ENCODE measurements at regions not wholly inside any gene's neighbourhood (a gene's known extent, or its start where the extent isn't known, plus 50 kb on each side); places are given as distances from the start of the nearest gene placed in this dataset.
"Not testable (repeated sequence)": the region's sequence is repeated elsewhere in the genome, so short reads cannot be mapped to it uniquely, and the experiment has no call there.

DNA sequence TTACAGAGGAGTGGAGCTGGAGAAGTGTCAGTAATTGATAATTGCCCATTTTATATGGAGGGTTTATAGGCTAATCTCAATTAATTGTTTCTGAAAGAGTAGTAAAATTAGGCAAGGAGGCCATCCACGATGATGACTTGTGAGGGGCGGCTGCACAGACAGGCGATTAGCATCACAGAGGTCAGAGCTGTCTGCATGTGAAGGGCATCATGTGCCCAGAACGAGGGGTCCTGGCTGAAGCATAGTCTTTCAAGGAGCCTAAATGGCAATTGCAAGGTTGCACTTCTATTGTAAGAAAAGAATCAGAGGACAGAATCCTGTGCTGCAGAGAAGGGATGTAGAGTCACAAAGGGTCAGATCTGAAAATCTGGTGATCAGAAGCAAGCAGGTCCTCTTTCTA lies 196.6 kb downstream of the EBLN2 start:
- H3K4me1 Mint-ChIP-seq, result peaks cover 4% of the 10 kb centered on the region
- DNase-seq (ENCODE audit: low spot score), result no peak

DNA sequence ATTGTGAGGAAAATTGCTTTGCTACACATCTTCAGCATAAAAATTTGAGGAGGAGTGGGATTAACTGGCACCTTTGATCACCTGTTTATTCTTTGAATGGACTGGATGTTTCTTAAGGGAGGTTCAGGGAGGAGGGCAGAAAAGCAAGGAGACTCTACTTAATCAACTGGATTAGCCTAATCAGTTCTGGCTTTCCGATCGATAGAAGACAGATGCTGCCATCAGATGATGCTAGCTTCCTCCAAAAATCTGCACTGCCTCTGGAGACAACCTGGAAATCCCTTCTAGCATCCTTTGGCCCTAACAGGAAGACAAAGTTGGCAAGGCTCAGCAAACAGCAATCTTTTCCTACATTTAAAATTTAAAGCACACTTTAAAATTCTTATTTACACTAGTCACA lies 197.8 kb downstream of the EBLN2 start:
- no peaks in the 10 kb centered on the region for H4K20me1 ChIP-seq (ENCODE audit: low read depth)
- no peak overlapping the region for H3K4me2 ChIP-seq
- Mint-ChIP-seq H3K4me3 (no peak overlapping the region), H3K27ac (no peak overlapping the region), H3K9me3 (no peaks in the 10 kb centered on the region), H3K36me3 (no peaks in the 10 kb centered on the region), H3K27me3 (ENCODE audit: insufficient read depth, low read depth) (peaks cover 2% of the 10 kb centered on the region), H3K4me1 (peaks cover 4% of the 10 kb centered on the region)
- H3K27me3 ChIP-seq, result no peaks in the 10 kb centered on the region
- H3K9me3 ChIP-seq (ENCODE audit: low read depth), result no peaks in the 10 kb centered on the region
- no peaks in the 10 kb centered on the region for H3K79me2 ChIP-seq (ENCODE audit: low read depth)
- peaks cover 6% of the 10 kb centered on the region for H3K4me1 ChIP-seq
- H3K4me3 ChIP-seq, result no peak overlapping the region
- no peak overlapping the region for H3K9ac ChIP-seq
- H3K27ac ChIP-seq, result no peak overlapping the region
- H3K36me3 ChIP-seq, result no peaks in the 10 kb centered on the region
- DNase-seq (ENCODE audit: low spot score), result no peak
- TF ChIP-seq, protein P1, sequence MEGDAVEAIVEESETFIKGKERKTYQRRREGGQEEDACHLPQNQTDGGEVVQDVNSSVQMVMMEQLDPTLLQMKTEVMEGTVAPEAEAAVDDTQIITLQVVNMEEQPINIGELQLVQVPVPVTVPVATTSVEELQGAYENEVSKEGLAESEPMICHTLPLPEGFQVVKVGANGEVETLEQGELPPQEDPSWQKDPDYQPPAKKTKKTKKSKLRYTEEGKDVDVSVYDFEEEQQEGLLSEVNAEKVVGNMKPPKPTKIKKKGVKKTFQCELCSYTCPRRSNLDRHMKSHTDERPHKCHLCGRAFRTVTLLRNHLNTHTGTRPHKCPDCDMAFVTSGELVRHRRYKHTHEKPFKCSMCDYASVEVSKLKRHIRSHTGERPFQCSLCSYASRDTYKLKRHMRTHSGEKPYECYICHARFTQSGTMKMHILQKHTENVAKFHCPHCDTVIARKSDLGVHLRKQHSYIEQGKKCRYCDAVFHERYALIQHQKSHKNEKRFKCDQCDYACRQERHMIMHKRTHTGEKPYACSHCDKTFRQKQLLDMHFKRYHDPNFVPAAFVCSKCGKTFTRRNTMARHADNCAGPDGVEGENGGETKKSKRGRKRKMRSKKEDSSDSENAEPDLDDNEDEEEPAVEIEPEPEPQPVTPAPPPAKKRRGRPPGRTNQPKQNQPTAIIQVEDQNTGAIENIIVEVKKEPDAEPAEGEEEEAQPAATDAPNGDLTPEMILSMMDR (IDR thresholded peaks at IDR 0.05), result no peak
- TF ChIP-seq EZH2 (IDR thresholded peaks at IDR 0.05) (no peak), EZH2phosphoT487 (IDR thresholded peaks at IDR 0.05) (no peak)
- H3F3A ChIP-seq (ENCODE audit: low read depth), result no peaks in the 10 kb centered on the region
- no peak overlapping the region for H2AFZ ChIP-seq (replicated peaks)

More for the DNA sequence above, 196.6 kb downstream of the EBLN2 start:
- no peaks in the 10 kb centered on the region for H3K9me3 ChIP-seq (ENCODE audit: low read depth)
- TF ChIP-seq, protein P1 (IDR thresholded peaks at IDR 0.05), result no peak
- TF ChIP-seq EZH2 (IDR thresholded peaks at IDR 0.05) (no peak), EZH2phosphoT487 (IDR thresholded peaks at IDR 0.05) (no peak)
- H3K4me2 ChIP-seq, result no peak overlapping the region
- H3K36me3 ChIP-seq, result no peaks in the 10 kb centered on the region
- H4K20me1 ChIP-seq (ENCODE audit: low read depth), result no peaks in the 10 kb centered on the region
- H3K9ac ChIP-seq, result no peak overlapping the region
- no peak overlapping the region for H2AFZ ChIP-seq (replicated peaks)
- H3K4me3 Mint-ChIP-seq, result no peak overlapping the region
- peaks cover 6% of the 10 kb centered on the region for H3K4me1 ChIP-seq
- no peaks in the 10 kb centered on the region for H3F3A ChIP-seq (ENCODE audit: low read depth)
- no peak overlapping the region for H3K27ac Mint-ChIP-seq
- no peaks in the 10 kb centered on the region for H3K79me2 ChIP-seq (ENCODE audit: low read depth)
- no peak overlapping the region for H3K27ac ChIP-seq
- no peaks in the 10 kb centered on the region for H3K9me3 Mint-ChIP-seq
- no peaks in the 10 kb centered on the region for H3K36me3 Mint-ChIP-seq
- H3K27me3 ChIP-seq, result no peaks in the 10 kb centered on the region
- peaks cover 2% of the 10 kb centered on the region for H3K27me3 Mint-ChIP-seq (ENCODE audit: insufficient read depth, low read depth)
- no peak overlapping the region for H3K4me3 ChIP-seq

DNA sequence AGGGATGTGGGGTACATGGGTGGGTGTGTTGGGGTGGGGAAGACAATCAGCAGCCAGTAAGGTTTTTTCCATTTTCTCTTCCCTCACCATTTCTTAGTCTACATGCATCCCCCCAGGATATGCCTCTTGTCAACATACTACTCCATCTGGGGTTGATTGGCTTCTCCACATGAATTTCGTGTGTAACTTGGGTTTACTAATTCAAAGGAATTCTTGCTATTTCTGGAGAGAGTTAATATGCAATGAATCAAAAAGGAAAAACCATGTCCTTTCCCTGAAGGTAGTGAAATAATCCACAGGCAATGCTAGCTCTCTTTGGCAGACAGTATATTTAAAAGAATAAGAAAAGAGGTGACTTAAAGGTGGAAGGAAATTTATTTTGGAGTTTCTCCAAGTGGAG lies 198.4 kb downstream of the EBLN2 start:
- Mint-ChIP-seq H3K36me3 (no peaks in the 10 kb centered on the region), H3K27me3 (ENCODE audit: insufficient read depth, low read depth) (peaks cover 2% of the 10 kb centered on the region), H3K4me1 (peaks cover 4% of the 10 kb centered on the region), H3K4me3 (no peak overlapping the region), H3K27ac (no peak overlapping the region), H3K9me3 (no peaks in the 10 kb centered on the region)
- no peaks in the 10 kb centered on the region for H3K79me2 ChIP-seq (ENCODE audit: low read depth)
- H3K9me3 ChIP-seq (ENCODE audit: low read depth), result no peaks in the 10 kb centered on the region
- peaks cover under 1% of the 10 kb centered on the region for H3K4me1 ChIP-seq
- no peaks in the 10 kb centered on the region for H3K27me3 ChIP-seq
- H3K9ac ChIP-seq, result no peak overlapping the region
- no peaks in the 10 kb centered on the region for H3K36me3 ChIP-seq
- no peak overlapping the region for H3K4me3 ChIP-seq
- no peaks in the 10 kb centered on the region for H3F3A ChIP-seq (ENCODE audit: low read depth)
- H4K20me1 ChIP-seq (ENCODE audit: low read depth), result no peaks in the 10 kb centered on the region
- H3K4me2 ChIP-seq, result no peak overlapping the region
- H3K27ac ChIP-seq, result no peak overlapping the region
- TF ChIP-seq EZH2phosphoT487 (IDR thresholded peaks at IDR 0.05) (no peak), EZH2 (IDR thresholded peaks at IDR 0.05) (no peak)
- TF ChIP-seq, protein P1 (IDR thresholded peaks at IDR 0.05), result no peak
- DNase-seq (ENCODE audit: low spot score), result no peak
- no peak overlapping the region for H2AFZ ChIP-seq (replicated peaks)

DNA sequence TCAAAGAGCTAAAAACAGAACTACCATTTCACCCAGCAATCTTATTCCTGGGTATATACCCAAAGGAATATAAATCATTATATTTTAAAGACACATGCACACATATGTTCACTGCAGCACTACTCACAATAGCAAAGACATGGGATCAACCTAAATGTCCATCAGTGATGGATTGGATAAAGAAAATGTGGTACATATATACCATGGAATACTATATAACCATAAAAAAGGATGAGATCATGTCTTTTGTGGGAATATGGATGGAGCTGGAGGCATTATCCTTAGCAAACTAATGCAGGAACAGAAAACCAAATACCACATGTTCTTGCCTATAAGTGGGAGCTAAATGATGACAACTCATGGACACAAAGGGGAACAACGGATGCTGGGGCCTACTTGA lies 205.1 kb downstream of the EBLN2 start:
- not testable (repeated sequence) for H3K36me3 ChIP-seq; DNase-seq (ENCODE audit: low spot score); H3K4me3 Mint-ChIP-seq; H4K20me1 ChIP-seq (ENCODE audit: low read depth); H3K9ac ChIP-seq; H3K27me3 ChIP-seq; H3K27ac Mint-ChIP-seq; H3F3A ChIP-seq (ENCODE audit: low read depth); H3K79me2 ChIP-seq (ENCODE audit: low read depth); H3K9me3 Mint-ChIP-seq; H3K4me1 ChIP-seq; H2AFZ ChIP-seq (replicated peaks); H3K4me3 ChIP-seq; H3K36me3 Mint-ChIP-seq; H3K27me3 Mint-ChIP-seq (ENCODE audit: insufficient read depth, low read depth); H3K4me1 Mint-ChIP-seq; H3K27ac ChIP-seq; H3K4me2 ChIP-seq; H3K9me3 ChIP-seq (ENCODE audit: low read depth)

DNA sequence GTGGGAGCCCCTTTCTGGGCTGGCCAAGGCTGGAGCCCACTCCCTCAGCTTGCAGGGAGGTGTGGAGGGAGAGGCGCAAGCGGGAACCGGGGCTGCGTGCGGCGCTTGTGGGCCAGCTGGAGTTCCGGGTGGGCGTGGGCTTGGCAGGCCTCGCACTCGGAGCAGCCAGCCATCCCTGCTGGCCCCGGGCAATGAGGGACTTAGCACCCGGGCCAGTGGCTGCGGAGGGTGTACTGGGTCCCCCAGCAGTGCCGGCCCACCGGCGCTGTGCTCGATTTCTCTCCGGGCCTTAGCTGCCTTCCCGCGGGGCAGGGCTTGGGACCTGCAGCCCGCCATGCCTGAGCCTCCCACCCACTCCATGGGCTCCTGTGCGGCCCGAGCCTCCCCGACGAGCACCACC lies 207.7 kb downstream of the EBLN2 start:
- not testable (repeated sequence) for H3K4me3 Mint-ChIP-seq; H4K20me1 ChIP-seq (ENCODE audit: low read depth); H3K4me2 ChIP-seq; H3K36me3 ChIP-seq; H3K36me3 Mint-ChIP-seq; H3K27ac Mint-ChIP-seq; H3K4me1 Mint-ChIP-seq; H3K4me1 ChIP-seq; H3K79me2 ChIP-seq (ENCODE audit: low read depth); H2AFZ ChIP-seq (replicated peaks); H3K27ac ChIP-seq; H3K4me3 ChIP-seq; H3K27me3 ChIP-seq; H3K9me3 ChIP-seq (ENCODE audit: low read depth); H3F3A ChIP-seq (ENCODE audit: low read depth); H3K9ac ChIP-seq; H3K9me3 Mint-ChIP-seq; H3K27me3 Mint-ChIP-seq (ENCODE audit: insufficient read depth, low read depth); DNase-seq (ENCODE audit: low spot score)

Measured in neural progenitor cell (in vitro differentiated cells).